ENCODE measurements at regions not wholly inside any gene's neighbourhood (a gene's known extent, or its start where the extent isn't known, plus 50 kb on each side); places are given as distances from the start of the nearest gene placed in this dataset.

- Histone ChIP-seq H3K36me3 (no peaks in the 10 kb centered on the region), H3K4me2 (0 out of 2 replicates have a peak overlapping the region, but pooled peaks have one; percentile 8), H3K27ac (no peak overlapping the region), H4K20me1 (no peaks in the 10 kb centered on the region), H3K9me3 (no peaks in the 10 kb centered on the region), H3K27me3 (no peaks in the 10 kb centered on the region), H3K4me1 (0 out of 2 replicates have a peak, but pooled peaks cover 4% of the 10 kb centered on the region), H3K9ac (no peak overlapping the region), H3K4me3 (no peak overlapping the region)
- TF ChIP-seq Cebpa-rat (IDR thresholded peaks at IDR 0.05): no peak
Measured at GRCh38 chr4:81965911-81966310, 407.9 kb downstream of the HNRNPD start.

- H4K20me1 ChIP-seq: no peaks in the 10 kb centered on the region
- H3K4me2 ChIP-seq: 0 out of 2 replicates have a peak overlapping the region, but pooled peaks have one; percentile 8
- no peak overlapping the region for H3K9ac ChIP-seq
Measured at GRCh38 chr4:81965454-81965853, 408.3 kb downstream of the HNRNPD start.

GRCh38 chr4:81963763-81964020 is 410.1 kb downstream of the HNRNPD start:
- no peak overlapping the region for H3K4me3 ChIP-seq
- H3K9ac ChIP-seq: no peak overlapping the region
- no peak for TF ChIP-seq Cebpa-rat (IDR thresholded peaks at IDR 0.05)
- no peaks in the 10 kb centered on the region for H3K36me3 ChIP-seq
- no peaks in the 10 kb centered on the region for H3K9me3 ChIP-seq
- no peaks in the 10 kb centered on the region for H4K20me1 ChIP-seq
- no peak overlapping the region for H3K27ac ChIP-seq
- H3K4me2 ChIP-seq: no peak overlapping the region
- H3K27me3 ChIP-seq: no peaks in the 10 kb centered on the region
- H3K4me1 ChIP-seq: 0 out of 2 replicates have a peak, but pooled peaks cover 4% of the 10 kb centered on the region

More at GRCh38 chr4:81965454-81965853, 408.3 kb downstream of the HNRNPD start:
- H3K9me3 ChIP-seq: no peaks in the 10 kb centered on the region
- no peak for TF ChIP-seq Cebpa-rat (IDR thresholded peaks at IDR 0.05)
- 0 out of 2 replicates have a peak, but pooled peaks cover 4% of the 10 kb centered on the region for H3K4me1 ChIP-seq
- H3K4me3 ChIP-seq: no peak overlapping the region
- no peaks in the 10 kb centered on the region for H3K27me3 ChIP-seq
- H3K27ac ChIP-seq: no peak overlapping the region
- H3K36me3 ChIP-seq: no peaks in the 10 kb centered on the region

- Histone ChIP-seq H3K9me3 (no peaks in the 10 kb centered on the region), H3K4me3 (no peak overlapping the region), H3K36me3 (no peaks in the 10 kb centered on the region), H4K20me1 (no peaks in the 10 kb centered on the region), H3K4me1 (0 out of 2 replicates have a peak, but pooled peaks cover 4% of the 10 kb centered on the region), H3K27ac (no peak overlapping the region), H3K9ac (no peak overlapping the region), H3K27me3 (no peaks in the 10 kb centered on the region), H3K4me2 (no peak overlapping the region)
- no peak for TF ChIP-seq Cebpa-rat (IDR thresholded peaks at IDR 0.05)
Measured at GRCh38 chr4:81963015-81963762, 410.6 kb downstream of the HNRNPD start.

GRCh38 chr4:81960961-81961360 is 412.8 kb downstream of the HNRNPD start:
- TF ChIP-seq Cebpa-rat (IDR thresholded peaks at IDR 0.05): no peak
- no peak overlapping the region for H3K4me3 ChIP-seq

GRCh38 chr4:81954271-81954670 is 419.5 kb downstream of the HNRNPD start:
- TF ChIP-seq Cebpa-rat (IDR thresholded peaks at IDR 0.05): no peak

More at GRCh38 chr4:81960961-81961360, 412.8 kb downstream of the HNRNPD start:
- no peak overlapping the region for H3K9ac ChIP-seq
- H4K20me1 ChIP-seq: no peaks in the 10 kb centered on the region
- H3K36me3 ChIP-seq: no peaks in the 10 kb centered on the region
- no peak overlapping the region for H3K4me2 ChIP-seq
- no peak overlapping the region for H3K27ac ChIP-seq
- no peaks in the 10 kb centered on the region for H3K9me3 ChIP-seq
- H3K27me3 ChIP-seq: no peaks in the 10 kb centered on the region
- H3K4me1 ChIP-seq: 0 out of 2 replicates have a peak, but pooled peaks cover 4% of the 10 kb centered on the region

GRCh38 chr4:81951891-81952455 is 421.8 kb downstream of the HNRNPD start:
- no peak overlapping the region for H3K27ac ChIP-seq
- H3K27me3 ChIP-seq: no peaks in the 10 kb centered on the region
- H3K36me3 ChIP-seq: no peaks in the 10 kb centered on the region
- no peak overlapping the region for H3K4me3 ChIP-seq
- no peak overlapping the region for H3K9ac ChIP-seq
- no peaks in the 10 kb centered on the region for H3K4me1 ChIP-seq
- no peaks in the 10 kb centered on the region for H3K9me3 ChIP-seq
- H3K4me2 ChIP-seq: no peak overlapping the region
- no peak for TF ChIP-seq Cebpa-rat (IDR thresholded peaks at IDR 0.05)
- H4K20me1 ChIP-seq: no peaks in the 10 kb centered on the region

More at GRCh38 chr4:81954271-81954670, 419.5 kb downstream of the HNRNPD start:
- Histone ChIP-seq H3K27ac (no peak overlapping the region), H3K9me3 (no peaks in the 10 kb centered on the region), H3K4me3 (no peak overlapping the region), H3K9ac (no peak overlapping the region), H3K27me3 (no peaks in the 10 kb centered on the region), H3K36me3 (no peaks in the 10 kb centered on the region), H3K4me2 (no peak overlapping the region), H4K20me1 (no peaks in the 10 kb centered on the region), H3K4me1 (no peaks in the 10 kb centered on the region)

GRCh38 chr4:81946996-81947395 is 426.8 kb downstream of the HNRNPD start:
- Histone ChIP-seq H3K27me3 (no peaks in the 10 kb centered on the region), H3K4me2 (no peak overlapping the region), H3K36me3 (no peaks in the 10 kb centered on the region), H3K4me3 (no peak overlapping the region), H3K27ac (no peak overlapping the region), H3K4me1 (no peaks in the 10 kb centered on the region), H3K9me3 (no peaks in the 10 kb centered on the region), H3K9ac (no peak overlapping the region), H4K20me1 (no peaks in the 10 kb centered on the region)
- TF ChIP-seq Cebpa-rat (IDR thresholded peaks at IDR 0.05): no peak

GRCh38 chr4:81930506-81931238 is 443.1 kb downstream of the HNRNPD start:
- no peak for TF ChIP-seq Cebpa-rat (IDR thresholded peaks at IDR 0.05)
- Histone ChIP-seq H3K9me3 (no peaks in the 10 kb centered on the region), H3K4me2 (no peak overlapping the region), H3K36me3 (no peaks in the 10 kb centered on the region), H4K20me1 (no peaks in the 10 kb centered on the region), H3K4me3 (no peak overlapping the region), H3K9ac (no peak overlapping the region), H3K4me1 (peaks cover 10% of the 10 kb centered on the region), H3K27ac (no peak overlapping the region), H3K27me3 (no peaks in the 10 kb centered on the region)

- Histone ChIP-seq H3K9ac (no peak overlapping the region), H3K9me3 (no peaks in the 10 kb centered on the region), H3K36me3 (no peaks in the 10 kb centered on the region), H3K4me1 (peaks cover 30% of the 10 kb centered on the region), H4K20me1 (no peaks in the 10 kb centered on the region), H3K4me3 (no peak overlapping the region), H3K27me3 (no peaks in the 10 kb centered on the region), H3K27ac (no peak overlapping the region), H3K4me2 (no peak overlapping the region)
- TF ChIP-seq Cebpa-rat (IDR thresholded peaks at IDR 0.05): no peak
Measured at GRCh38 chr4:81923140-81923539, 450.7 kb downstream of the HNRNPD start.

Measured in BLaER1 (cell line).